ENCODE measurements at regions not wholly inside any gene's neighbourhood (a gene's known extent, or its start where the extent isn't known, plus 50 kb on each side); places are given as distances from the start of the nearest gene placed in this dataset.

DNA sequence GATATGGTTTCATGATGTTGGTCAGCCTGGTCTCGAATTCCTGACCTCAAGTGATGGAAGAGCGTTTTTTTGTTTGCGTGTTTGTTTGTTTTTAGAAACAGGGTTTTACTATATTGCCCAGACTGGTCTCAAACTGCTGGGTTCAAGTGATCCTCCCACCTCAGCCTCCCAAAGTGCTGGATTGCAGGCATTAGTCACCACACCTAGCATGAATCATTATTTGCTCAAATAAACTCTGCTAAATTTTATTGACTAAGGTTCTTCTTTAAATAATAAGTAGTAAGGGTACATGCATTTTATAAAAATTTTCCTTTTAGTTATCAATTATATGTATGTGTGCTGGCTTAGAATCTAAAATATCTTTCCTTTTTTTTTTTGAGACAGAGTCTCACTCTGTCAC is 52.9 kb downstream of the ZBTB9 start:
- intact Hi-C loops (cut with micrococcal nuclease; ENCODE audit: unreplicated experiment) = no loop called here
- Histone ChIP-seq H2AFZ (no peak overlapping the region), H3K27ac (no peak overlapping the region), H3K4me2 (no peak overlapping the region), H3K4me1 (replicated peaks; ENCODE audit: insufficient read depth) (peaks cover 11% of the 10 kb centered on the region), H3K27me3 (ENCODE audit: insufficient read depth, low read depth) (no peaks in the 10 kb centered on the region), H3K9me3 (ENCODE audit: insufficient read depth, low read depth) (no peaks in the 10 kb centered on the region; the same call in 1 of the 2 replicates), H3F3A (ENCODE audit: insufficient read depth, low read depth) (no peaks in the 10 kb centered on the region; the same call in 1 of the 2 replicates), H3K4me3 (no peak overlapping the region), H3K9me2 (ENCODE audit: insufficient read depth) (no peaks in the 10 kb centered on the region), H3K36me3 (ENCODE audit: low read depth) (no peaks in the 10 kb centered on the region), H4K20me1 (ENCODE audit: insufficient read depth) (no peaks in the 10 kb centered on the region), H3K79me2 (ENCODE audit: low read depth) (no peaks in the 10 kb centered on the region)
- BruUV-seq (replicated peaks) = no TSS peak
- TF ChIP-seq CTCF (conservative IDR thresholded peaks at IDR 0.05) (no peak), EZH2 (IDR thresholded peaks at IDR 0.05; ENCODE audit: low read depth) (no peak)
- no peak for DNase-seq
- CTCF ChIA-PET = no interaction called here
- POLR2A ChIA-PET (ENCODE audit: unreplicated experiment) = no interaction called here

DNA sequence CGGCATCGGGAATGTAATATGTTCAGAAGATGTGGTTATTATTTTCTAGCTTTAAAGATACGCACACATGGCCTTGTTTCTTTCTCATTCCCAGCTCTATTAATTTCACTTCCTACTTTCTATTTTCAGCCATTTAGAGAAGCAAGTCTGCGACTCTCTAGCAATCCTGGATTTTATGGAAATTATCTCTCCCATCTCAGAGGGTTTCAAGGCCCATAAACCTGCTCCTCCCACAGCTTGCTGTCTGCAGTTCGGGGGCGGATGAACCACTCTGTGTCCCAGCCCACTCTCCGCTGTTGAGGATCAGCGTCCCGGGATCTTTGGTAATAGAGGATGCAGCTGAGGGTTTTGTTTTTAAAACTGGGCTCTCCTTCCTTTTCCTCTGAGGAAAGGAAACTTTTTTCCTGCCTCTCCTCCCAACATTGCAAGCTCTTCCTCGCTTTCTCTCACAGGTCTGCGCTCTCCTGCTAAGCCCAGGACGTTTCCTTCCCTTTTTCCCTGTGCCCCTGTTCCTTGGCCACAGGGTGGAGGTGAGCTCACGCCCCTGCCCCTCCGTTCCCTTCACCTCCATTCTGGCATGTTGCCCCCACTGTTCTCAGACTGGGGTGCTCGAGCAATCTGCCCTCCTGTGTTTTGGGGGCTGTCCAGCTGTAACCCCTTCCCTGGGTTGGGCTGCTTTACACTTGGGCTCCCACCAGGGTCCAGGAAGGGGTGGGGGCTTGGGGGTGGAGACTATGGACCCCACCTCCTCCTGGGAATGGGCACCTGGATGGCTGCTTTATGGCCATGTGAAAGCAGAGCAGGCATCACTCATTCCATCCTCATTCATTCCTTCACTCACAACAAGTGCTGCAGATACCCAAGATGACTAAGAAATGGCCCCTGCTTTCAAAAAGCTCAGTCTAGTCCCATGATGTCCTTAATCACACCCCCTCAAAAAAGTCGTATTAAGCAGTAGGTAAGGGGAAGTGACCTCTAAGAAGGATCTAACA is 54.9 kb downstream of the ZBTB9 start:
- Histone ChIP-seq H3K36me3 (ENCODE audit: low read depth) (no peaks in the 10 kb centered on the region), H3K9me2 (ENCODE audit: insufficient read depth) (no peaks in the 10 kb centered on the region), H3K4me1 (replicated peaks; ENCODE audit: insufficient read depth) (peaks cover 11% of the 10 kb centered on the region), H3K27ac (no peak overlapping the region), H3K4me3 (no peak overlapping the region), H3K4me2 (no peak overlapping the region), H3K9me3 (ENCODE audit: insufficient read depth, low read depth) (no peaks in the 10 kb centered on the region), H2AFZ (no peak overlapping the region), H3K27me3 (ENCODE audit: insufficient read depth, low read depth) (no peaks in the 10 kb centered on the region), H3F3A (ENCODE audit: insufficient read depth, low read depth) (no peaks in the 10 kb centered on the region; the same call in 1 of the 2 replicates), H4K20me1 (ENCODE audit: insufficient read depth) (no peaks in the 10 kb centered on the region), H3K79me2 (ENCODE audit: low read depth) (no peaks in the 10 kb centered on the region)
- POLR2A ChIA-PET (ENCODE audit: unreplicated experiment) = interaction anchor here (0.6 kb wide), 1 partner anchor 10 kb away, joined by 3 read pairs; no protein-coding TSS in a partner anchor
- BruUV-seq (replicated peaks) = no TSS peak
- CTCF ChIA-PET = no interaction called here
- DNase-seq = no peak
- intact Hi-C loops (cut with micrococcal nuclease; ENCODE audit: unreplicated experiment) = no loop called here
- no peak for TF ChIP-seq CTCF (conservative IDR thresholded peaks at IDR 0.05)
- no peak for TF ChIP-seq EZH2 (IDR thresholded peaks at IDR 0.05; ENCODE audit: low read depth)

DNA sequence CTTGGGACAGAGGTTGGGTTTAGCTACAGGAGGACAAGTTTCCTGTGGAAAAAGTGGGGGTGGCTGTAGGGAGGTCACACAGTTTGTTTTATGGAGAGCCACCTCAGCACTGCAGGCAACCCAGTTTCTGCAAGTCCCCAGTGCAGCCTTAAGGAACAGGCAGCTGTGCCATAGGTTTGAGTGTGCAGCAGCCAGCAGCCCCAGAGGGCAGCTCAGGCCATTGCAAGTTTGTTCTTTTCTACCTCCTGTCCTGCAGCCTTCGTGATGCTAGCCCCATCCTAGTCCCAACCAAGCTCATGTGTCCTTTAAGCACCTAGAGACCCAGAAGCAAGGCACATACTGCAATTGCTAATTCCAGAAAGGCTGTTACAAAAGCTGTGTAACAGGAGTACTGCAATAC is 58.8 kb downstream of the ZBTB9 start:
- H3K9me3 ChIP-seq (ENCODE audit: insufficient read depth, low read depth) = no peaks in the 10 kb centered on the region
- H3K27me3 ChIP-seq (ENCODE audit: insufficient read depth, low read depth) = no peaks in the 10 kb centered on the region
- no peak overlapping the region for H2AFZ ChIP-seq
- H3K79me2 ChIP-seq (ENCODE audit: low read depth) = no peaks in the 10 kb centered on the region
- BruUV-seq (replicated peaks) = no TSS peak
- no peaks in the 10 kb centered on the region; the same call in 1 of the 2 replicates for H3F3A ChIP-seq (ENCODE audit: insufficient read depth, low read depth)
- H4K20me1 ChIP-seq (ENCODE audit: insufficient read depth) = no peaks in the 10 kb centered on the region
- no peak overlapping the region for H3K4me2 ChIP-seq
- ChIA-PET POLR2A (ENCODE audit: unreplicated experiment) (no interaction called here), CTCF (no interaction called here)
- no peak overlapping the region for H3K27ac ChIP-seq
- H3K36me3 ChIP-seq (ENCODE audit: low read depth) = no peaks in the 10 kb centered on the region
- intact Hi-C loops (cut with micrococcal nuclease; ENCODE audit: unreplicated experiment) = no loop called here
- DNase-seq = no peak
- H3K9me2 ChIP-seq (ENCODE audit: insufficient read depth) = no peaks in the 10 kb centered on the region
- no peak for TF ChIP-seq CTCF (conservative IDR thresholded peaks at IDR 0.05)
- TF ChIP-seq EZH2 (IDR thresholded peaks at IDR 0.05; ENCODE audit: low read depth) = no peak
- no peak overlapping the region for H3K4me3 ChIP-seq
- H3K4me1 ChIP-seq (replicated peaks; ENCODE audit: insufficient read depth) = no peaks in the 10 kb centered on the region
